ENCODE measurements at regions not wholly inside any gene's neighbourhood (a gene's known extent, or its start where the extent isn't known, plus 50 kb on each side); places are given as distances from the start of the nearest gene placed in this dataset.

- no peak overlapping the region for H3K27ac ChIP-seq
- H3K9me3 ChIP-seq (replicated peaks in 1 of 3): no peaks in the 10 kb centered on the region
- H3K36me3 ChIP-seq (replicated peaks in 1 of 2): no peaks in the 10 kb centered on the region
- intact Hi-C loops (cut with DNase I): no loop called here
- no peaks in the 10 kb centered on the region for H3K27me3 ChIP-seq
- TF ChIP-seq CTCF (IDR thresholded peaks at IDR 0.05) (no peak), POLR2A (IDR thresholded peaks at IDR 0.05) (no peak)
- H3K4me1 ChIP-seq (replicated peaks in 1 of 2): no peaks in the 10 kb centered on the region
- WGBS, 4 donors: 84 to 96% (median 91%) methylated on average over 18 of the region's 18 CpGs
- DNase-seq: peak in 2 of 7 donors; percentile 11 to 41
- H3K4me3 ChIP-seq: no peak overlapping the region
Observed at GRCh38 chr2:8462899-8463648, 218.8 kb upstream of the ID2 start.

GRCh38 chr2:8465560-8465959, 216.3 kb upstream of the ID2 start:
- H3K4me3 ChIP-seq: no peak overlapping the region
- no peak overlapping the region for H3K27ac ChIP-seq
- no peaks in the 10 kb centered on the region for H3K27me3 ChIP-seq
- DNase-seq: no peak
- TF ChIP-seq CTCF (IDR thresholded peaks at IDR 0.05): no peak
- TF ChIP-seq POLR2A (IDR thresholded peaks at IDR 0.05): no peak
- 84 to 95% (median 91%) methylated on average over 3 of the region's 3 CpGs for WGBS, 4 donors
- H3K36me3 ChIP-seq (replicated peaks in 1 of 2): no peaks in the 10 kb centered on the region
- H3K4me1 ChIP-seq (replicated peaks in 1 of 2): no peaks in the 10 kb centered on the region
- no peaks in the 10 kb centered on the region for H3K9me3 ChIP-seq (replicated peaks in 1 of 3)
- intact Hi-C loops (cut with DNase I): no loop called here

GRCh38 chr2:8469709-8470493, 212.0 kb upstream of the ID2 start:
- H3K27me3 ChIP-seq: no peaks in the 10 kb centered on the region
- DNase-seq: no peak
- 87 to 91% (median 89%) methylated on average over 11 of the region's 11 CpGs for WGBS, 4 donors

More at GRCh38 chr2:8469709-8470493, 212.0 kb upstream of the ID2 start:
- Histone ChIP-seq H3K4me1 (replicated peaks in 1 of 2) (peaks cover 0 to 22% of the 10 kb centered on the region in 2 donors), H3K27ac (no peak overlapping the region), H3K9me3 (replicated peaks in 1 of 3) (no peaks in the 10 kb centered on the region), H3K36me3 (replicated peaks in 1 of 2) (no peaks in the 10 kb centered on the region), H3K4me3 (no peak overlapping the region)
- intact Hi-C loops (cut with DNase I): no loop called here
- TF ChIP-seq POLR2A (IDR thresholded peaks at IDR 0.05) (no peak), CTCF (IDR thresholded peaks at IDR 0.05) (no peak)

Measured in adrenal gland (tissue), 9 donors.